ENCODE measurements at regions not wholly inside any gene's neighbourhood (a gene's known extent, or its start where the extent isn't known, plus 50 kb on each side); places are given as distances from the start of the nearest gene placed in this dataset.

DNA sequence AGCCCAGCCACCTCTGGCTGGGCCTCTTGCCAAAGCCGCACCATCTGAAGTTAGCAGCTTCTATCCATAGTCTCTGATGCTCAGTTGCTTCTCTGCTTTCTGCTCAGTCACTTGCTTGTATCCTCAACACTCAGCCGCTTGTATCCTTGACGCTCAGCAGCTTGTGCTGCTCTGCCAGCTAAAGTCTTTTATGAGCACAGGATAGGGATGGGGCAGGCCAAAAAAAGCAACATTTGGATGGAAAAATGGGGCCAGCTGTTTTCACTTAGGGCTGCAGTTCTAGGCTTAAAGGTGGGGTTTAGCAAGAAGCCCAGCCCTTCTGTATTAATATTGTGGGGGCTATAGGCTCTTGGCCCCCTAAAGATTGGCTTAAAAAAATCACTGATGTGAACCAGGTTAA, 739.4 kb downstream of the CDH8 start:
- TF ChIP-seq, protein P1, sequence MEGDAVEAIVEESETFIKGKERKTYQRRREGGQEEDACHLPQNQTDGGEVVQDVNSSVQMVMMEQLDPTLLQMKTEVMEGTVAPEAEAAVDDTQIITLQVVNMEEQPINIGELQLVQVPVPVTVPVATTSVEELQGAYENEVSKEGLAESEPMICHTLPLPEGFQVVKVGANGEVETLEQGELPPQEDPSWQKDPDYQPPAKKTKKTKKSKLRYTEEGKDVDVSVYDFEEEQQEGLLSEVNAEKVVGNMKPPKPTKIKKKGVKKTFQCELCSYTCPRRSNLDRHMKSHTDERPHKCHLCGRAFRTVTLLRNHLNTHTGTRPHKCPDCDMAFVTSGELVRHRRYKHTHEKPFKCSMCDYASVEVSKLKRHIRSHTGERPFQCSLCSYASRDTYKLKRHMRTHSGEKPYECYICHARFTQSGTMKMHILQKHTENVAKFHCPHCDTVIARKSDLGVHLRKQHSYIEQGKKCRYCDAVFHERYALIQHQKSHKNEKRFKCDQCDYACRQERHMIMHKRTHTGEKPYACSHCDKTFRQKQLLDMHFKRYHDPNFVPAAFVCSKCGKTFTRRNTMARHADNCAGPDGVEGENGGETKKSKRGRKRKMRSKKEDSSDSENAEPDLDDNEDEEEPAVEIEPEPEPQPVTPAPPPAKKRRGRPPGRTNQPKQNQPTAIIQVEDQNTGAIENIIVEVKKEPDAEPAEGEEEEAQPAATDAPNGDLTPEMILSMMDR (IDR thresholded peaks at IDR 0.05; ENCODE audit: low read depth, low read length, missing control alignments), result no peak
- no peak overlapping the region for H3K4me3 ChIP-seq (ENCODE audit: low read depth, low read length)
- in situ Hi-C loops (cut with HindIII; ENCODE audit: low sequenced_read_pairs), result no loop called here
- no peak for DNase-seq (ENCODE audit: low read depth)

DNA sequence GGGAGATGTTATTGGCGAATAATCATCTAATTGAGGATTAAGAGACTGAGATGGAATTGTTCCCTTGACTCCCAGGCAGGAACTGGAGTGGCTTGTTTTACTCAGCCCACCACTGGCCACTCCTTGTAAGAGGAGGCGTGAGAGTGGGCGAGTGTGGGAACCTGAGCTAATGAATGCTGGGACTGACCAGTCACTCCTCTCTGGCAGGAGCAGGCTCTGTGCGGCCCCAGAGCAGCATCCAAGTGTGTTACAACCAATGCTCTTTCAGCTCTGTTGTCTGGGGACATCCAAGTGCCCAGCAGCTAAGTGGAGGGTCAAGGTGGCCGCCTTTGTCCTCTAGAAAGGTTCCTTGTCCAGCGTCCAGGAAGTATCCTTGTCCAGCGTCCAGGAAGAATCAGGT, 739.9 kb downstream of the CDH8 start:
- TF ChIP-seq, protein P1 (IDR thresholded peaks at IDR 0.05; ENCODE audit: low read depth, low read length, missing control alignments), result no peak
- DNase-seq (ENCODE audit: low read depth), result no peak
- in situ Hi-C loops (cut with HindIII; ENCODE audit: low sequenced_read_pairs), result no loop called here
- H3K4me3 ChIP-seq (ENCODE audit: low read depth, low read length), result no peak overlapping the region

DNA sequence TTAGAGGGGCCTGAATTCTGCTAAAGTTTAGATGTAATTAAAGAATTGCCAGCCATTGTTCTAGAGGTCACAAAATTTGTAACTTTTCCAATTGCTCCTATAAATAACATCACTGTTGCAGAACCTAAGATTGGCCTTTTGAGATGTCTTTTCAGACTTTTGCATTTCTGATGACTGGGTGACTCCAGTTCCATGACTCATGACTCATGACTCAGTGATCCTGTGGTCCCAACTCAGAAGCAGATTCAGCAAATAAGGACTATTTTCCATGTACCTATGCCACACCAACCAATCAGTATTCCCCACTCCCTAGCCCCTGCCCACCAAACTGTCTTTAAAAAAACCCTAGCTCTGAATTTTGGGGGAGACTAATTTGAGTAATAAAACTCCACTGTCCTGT, 740.9 kb downstream of the CDH8 start:
- TF ChIP-seq, protein P1 (IDR thresholded peaks at IDR 0.05; ENCODE audit: low read depth, low read length, missing control alignments), result no peak
- H3K4me3 ChIP-seq (ENCODE audit: low read depth, low read length), result no peak overlapping the region
- DNase-seq (ENCODE audit: low read depth), result no peak
- in situ Hi-C loops (cut with HindIII; ENCODE audit: low sequenced_read_pairs), result no loop called here

DNA sequence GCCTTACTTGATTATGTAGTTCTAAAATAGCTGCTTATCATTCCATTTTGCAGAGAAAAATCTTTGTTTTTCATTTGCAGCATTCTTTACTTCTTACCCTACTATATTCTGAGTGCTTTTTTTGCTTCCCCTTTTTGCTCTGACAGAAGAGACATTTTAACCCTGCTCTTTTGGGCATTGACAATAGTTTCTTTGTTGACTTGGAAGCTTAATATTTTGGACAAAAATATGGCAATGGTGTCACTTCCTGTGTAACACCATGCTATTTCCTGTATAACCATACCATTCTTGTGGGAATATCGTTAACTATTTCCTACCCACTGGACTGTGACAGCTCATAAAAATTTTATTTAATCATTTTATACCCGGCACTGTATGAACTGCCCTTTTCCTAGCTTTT, 747.1 kb downstream of the CDH8 start:
- DNase-seq (ENCODE audit: low read depth), result no peak
- in situ Hi-C loops (cut with HindIII; ENCODE audit: low sequenced_read_pairs), result no loop called here
- H3K4me3 ChIP-seq (ENCODE audit: low read depth, low read length), result no peak overlapping the region
- TF ChIP-seq, protein P1 (IDR thresholded peaks at IDR 0.05; ENCODE audit: low read depth, low read length, missing control alignments), result no peak

DNA sequence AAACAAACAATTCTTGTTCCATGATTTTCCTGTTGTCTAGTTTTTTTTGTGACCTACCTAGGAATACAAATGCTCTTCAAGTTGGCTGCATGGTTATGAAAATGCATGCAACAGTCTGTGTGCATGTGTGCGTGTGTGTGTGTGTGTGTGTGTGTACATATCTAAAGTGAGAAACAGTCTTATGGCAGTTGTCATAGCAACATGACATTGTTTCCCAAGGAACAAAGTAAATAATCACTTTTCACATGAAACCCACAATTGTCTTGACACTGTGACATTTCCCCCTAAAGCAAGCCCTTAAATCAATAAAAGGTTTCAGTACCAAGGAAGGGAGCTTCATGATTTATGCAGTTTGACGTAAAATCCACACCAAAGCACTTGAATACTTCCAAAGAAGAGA, 758.4 kb downstream of the CDH8 start:
- in situ Hi-C loops (cut with HindIII; ENCODE audit: low sequenced_read_pairs), result no loop called here
- no peak overlapping the region for H3K4me3 ChIP-seq (ENCODE audit: low read depth, low read length)

DNA sequence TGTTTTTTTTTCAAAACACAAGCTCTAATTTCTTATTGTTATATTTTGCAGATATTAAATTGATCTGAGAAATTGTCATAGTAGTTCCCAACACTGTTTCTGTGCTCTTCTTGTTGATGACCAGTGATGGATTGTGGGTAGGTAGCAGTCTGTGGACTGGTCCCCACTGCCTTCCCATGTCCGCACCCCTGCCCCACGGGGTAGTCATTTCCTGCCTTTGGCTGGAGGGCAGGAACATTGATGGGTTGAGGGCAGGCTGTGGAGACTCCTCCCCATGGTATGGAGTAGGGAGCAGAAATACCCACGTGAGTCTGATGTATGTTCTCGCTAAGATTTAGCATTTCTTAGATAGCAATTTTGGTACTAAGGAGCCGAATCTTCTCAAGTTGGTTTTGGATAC, 762.0 kb downstream of the CDH8 start:
- H3K4me3 ChIP-seq (ENCODE audit: low read depth, low read length), result no peak overlapping the region
- TF ChIP-seq, protein P1 (IDR thresholded peaks at IDR 0.05; ENCODE audit: low read depth, low read length, missing control alignments), result no peak
- in situ Hi-C loops (cut with HindIII; ENCODE audit: low sequenced_read_pairs), result no loop called here
- DNase-seq (ENCODE audit: low read depth), result no peak

More for the DNA sequence above, 758.4 kb downstream of the CDH8 start:
- TF ChIP-seq, protein P1 (IDR thresholded peaks at IDR 0.05; ENCODE audit: low read depth, low read length, missing control alignments), result no peak
- DNase-seq (ENCODE audit: low read depth), result no peak

DNA sequence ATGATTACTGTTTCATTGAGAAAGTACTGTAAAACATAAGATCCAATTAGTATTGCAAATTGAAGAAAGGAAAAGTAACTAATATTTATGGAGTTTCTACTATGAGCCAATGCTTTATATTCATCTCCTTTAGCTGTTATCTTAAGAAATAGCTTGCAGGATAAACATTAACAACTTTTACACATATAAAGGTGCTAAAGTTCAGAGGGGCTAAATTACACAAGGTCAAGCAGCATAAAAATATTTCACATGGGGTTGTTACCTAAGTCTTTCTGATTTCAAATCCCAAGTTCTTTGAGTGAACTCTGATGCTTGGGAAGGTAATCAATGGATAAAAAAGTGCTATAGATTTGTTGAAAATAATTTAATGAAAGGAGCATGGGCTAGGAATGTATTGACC, 765.5 kb downstream of the CDH8 start:
- no peak for DNase-seq (ENCODE audit: low read depth)
- in situ Hi-C loops (cut with HindIII; ENCODE audit: low sequenced_read_pairs), result no loop called here
- TF ChIP-seq, protein P1 (IDR thresholded peaks at IDR 0.05; ENCODE audit: low read depth, low read length, missing control alignments), result no peak
- H3K4me3 ChIP-seq (ENCODE audit: low read depth, low read length), result no peak overlapping the region
